GM10266 (cell line): ENCODE measurements at regions not wholly inside any gene's neighbourhood (a gene's known extent, or its start where the extent isn't known, plus 50 kb on each side); places are given as distances from the start of the nearest gene placed in this dataset.

Experiments
- DNase-seq: peaks from one replicate; pipeline ENCODE4 v3.0.0; 2012; ENCODE audit errors: extremely low spot score
- CTCF ChIP-seq: IDR thresholded peaks from 2 replicates; pipeline ENCODE4 v1.5.1; 2012; ENCODE audit warnings: mild to moderate bottlenecking, low read depth; ENCODE audit not compliant: control insufficient read depth, insufficient read depth; ENCODE audit errors: missing control alignments

- no peak for DNase-seq
- TF ChIP-seq CTCF: no peak
These were observed 133.1 kb downstream of the WDR11 start for GRCh38 chr10:120984221-120984620.

GRCh38 chr10:120987359-120987758 is 136.2 kb downstream of the WDR11 start:
- no peak for TF ChIP-seq CTCF
- no peak for DNase-seq

- DNase-seq: no peak
- TF ChIP-seq CTCF: no peak
These were observed 137.6 kb downstream of the WDR11 start for GRCh38 chr10:120988751-120989150.

GRCh38 chr10:120989279-120989678 is 138.1 kb downstream of the WDR11 start:
- TF ChIP-seq CTCF: no peak

GRCh38 chr10:120989996-120990598 is 138.9 kb downstream of the WDR11 start:
- no peak for TF ChIP-seq CTCF
- DNase-seq: no peak

More at GRCh38 chr10:120989279-120989678, 138.1 kb downstream of the WDR11 start:
- no peak for DNase-seq

- no peak for TF ChIP-seq CTCF
- DNase-seq: no peak
These were observed 139.7 kb downstream of the WDR11 start for GRCh38 chr10:120990831-120991230.

- TF ChIP-seq CTCF: no peak
- DNase-seq: no peak
These were observed 141.9 kb downstream of the WDR11 start for GRCh38 chr10:120993089-120993488.
